Iris pigment epithelial cell (primary cell): ENCODE measurements at regions not wholly inside any gene's neighbourhood (a gene's known extent, or its start where the extent isn't known, plus 50 kb on each side); places are given as distances from the start of the nearest gene placed in this dataset.

Experiments used
- DNase-seq: peaks from one replicate; pipeline ENCODE4 v3.0.0-alpha.2; 2011; ENCODE audit warnings: low read depth

- DNase-seq = no peak
These were observed 654.3 kb upstream of the KIF2B start for GRCh38 chr17:53168413-53168812.

- DNase-seq = no peak
These were observed 656.0 kb upstream of the KIF2B start for GRCh38 chr17:53166731-53167130.

GRCh38 chr17:53150101-53150698 lies 672.5 kb upstream of the KIF2B start:
- DNase-seq = no peak

- no peak for DNase-seq
These were observed 673.4 kb upstream of the KIF2B start for GRCh38 chr17:53149316-53149715.

GRCh38 chr17:53148058-53148457 lies 674.7 kb upstream of the KIF2B start:
- no peak for DNase-seq

GRCh38 chr17:53142890-53143289 lies 679.8 kb upstream of the KIF2B start:
- DNase-seq = no peak

GRCh38 chr17:53141731-53142130 lies 681.0 kb upstream of the KIF2B start:
- no peak for DNase-seq

- DNase-seq = no peak
These were observed 681.4 kb upstream of the KIF2B start for GRCh38 chr17:53141280-53141679.

GRCh38 chr17:53137869-53138268 lies 684.9 kb upstream of the KIF2B start:
- DNase-seq = no peak

- DNase-seq = no peak
These were observed 686.8 kb upstream of the KIF2B start for GRCh38 chr17:53135969-53136368.

- DNase-seq = no peak
These were observed 688.2 kb upstream of the KIF2B start for GRCh38 chr17:53134548-53134947.

- no peak for DNase-seq
These were observed 688.9 kb upstream of the KIF2B start for GRCh38 chr17:53133876-53134275.

GRCh38 chr17:53129863-53130262 lies 692.9 kb upstream of the KIF2B start:
- no peak for DNase-seq

- no peak for DNase-seq
These were observed 695.4 kb upstream of the KIF2B start for GRCh38 chr17:53127331-53127730.

- no peak for DNase-seq
These were observed 699.8 kb upstream of the KIF2B start for GRCh38 chr17:53122966-53123365.

- no peak for DNase-seq
These were observed 703.0 kb upstream of the KIF2B start for GRCh38 chr17:53119773-53120172.

GRCh38 chr17:53118948-53119347 lies 703.8 kb upstream of the KIF2B start:
- no peak for DNase-seq

GRCh38 chr17:53106886-53107285 lies 715.8 kb upstream of the KIF2B start:
- DNase-seq = no peak

GRCh38 chr17:53101706-53102105 lies 721.0 kb upstream of the KIF2B start:
- no peak for DNase-seq

GRCh38 chr17:53100126-53100525 lies 722.6 kb upstream of the KIF2B start:
- no peak for DNase-seq

- DNase-seq = no peak
These were observed 729.3 kb upstream of the KIF2B start for GRCh38 chr17:53093391-53093790.

- no peak for DNase-seq
These were observed 730.7 kb upstream of the KIF2B start for GRCh38 chr17:53092072-53092471.

- no peak for DNase-seq
These were observed 732.0 kb upstream of the KIF2B start for GRCh38 chr17:53090770-53091169.

- DNase-seq = no peak
These were observed 734.2 kb upstream of the KIF2B start for GRCh38 chr17:53088481-53088880.

GRCh38 chr17:53061446-53061845 lies 761.3 kb upstream of the KIF2B start:
- no peak for DNase-seq
